Thoracic aorta (tissue), 2 donors: ENCODE measurements at regions not wholly inside any gene's neighbourhood (a gene's known extent, or its start where the extent isn't known, plus 50 kb on each side); places are given as distances from the start of the nearest gene placed in this dataset.

Experiments used
- ATAC-seq: fragments of 150-250 bp; one replicate; pipeline ENCODE4 v1.8.0; 2017; ENCODE audit warnings: low read depth; ENCODE audit not compliant: insufficient number of reproducible peaks, low FRiP score
- DNase-seq: peaks from one replicate; pipeline ENCODE4 v3.0.0-alpha.2; 2020; ENCODE audit warnings: low spot score
- H3K27ac ChIP-seq, 2 donors: fragments of 200-600 bp; sonication (generic); 1 replicate in 1 of 2; 2 replicates in 1 of 2; pipeline ENCODE4 v1.5.1; 2016; ENCODE audit warnings: mild to moderate bottlenecking in 2 of 2, moderate library complexity in 2 of 2
- H3K27me3 ChIP-seq: fragments of 200-600 bp; sonication (generic); replicated peaks from 2 replicates; pipeline ENCODE4 v1.6.0; 2016; ENCODE audit warnings: mild to moderate bottlenecking; ENCODE audit not compliant: insufficient read depth
- H3K36me3 ChIP-seq: fragments of 200-600 bp; sonication (generic); one replicate; pipeline ENCODE4 v1.5.1; 2016
- H3K4me1 ChIP-seq, 2 donors: fragments of 200-600 bp; sonication (generic); 1 replicate in 1 of 2; 2 replicates in 1 of 2; pipeline versions ENCODE4 v1.5.1 to v1.6.0; 2016; ENCODE audit warnings: low read depth in 2 of 2, mild to moderate bottlenecking in 1 of 2; ENCODE audit not compliant: control insufficient read depth in 1 of 2
- H3K4me3 ChIP-seq: fragments of 200-600 bp; sonication (generic); 2 replicates; pipeline ENCODE4 v1.5.1; 2016; ENCODE audit warnings: mild to moderate bottlenecking
- H3K9me3 ChIP-seq: fragments of 200-600 bp; sonication (generic); 2 replicates; pipeline ENCODE4 v1.5.1; 2016
- CTCF ChIP-seq: fragments of 200-600 bp; sonication (generic); IDR thresholded peaks from one replicate; pipeline ENCODE4 v1.5.1; 2019; ENCODE audit warnings: antibody characterized with exemption

GRCh38 chr14:51165415-51165814 lies 70.5 kb upstream of the TRIM9 start:
- no peak for ATAC-seq
- no peak for DNase-seq
- Histone ChIP-seq H3K4me1 (peaks cover 0 to 17% of the 10 kb centered on the region in 2 donors), H3K27me3 (no peaks in the 10 kb centered on the region), H3K9me3 (no peaks in the 10 kb centered on the region), H3K4me3 (no peak overlapping the region), H3K36me3 (no peaks in the 10 kb centered on the region), H3K27ac (no peak overlapping the region)
- TF ChIP-seq CTCF: no peak

GRCh38 chr14:51167587-51168214 lies 72.3 kb upstream of the TMX1 start:
- no peaks in the 10 kb centered on the region for H3K9me3 ChIP-seq
- DNase-seq (no peak), ATAC-seq (no peak)
- no peak for TF ChIP-seq CTCF
- H3K4me1 ChIP-seq: peaks cover 0 to 16% of the 10 kb centered on the region in 2 donors
- H3K4me3 ChIP-seq: no peak overlapping the region
- no peaks in the 10 kb centered on the region for H3K27me3 ChIP-seq
- H3K36me3 ChIP-seq: no peaks in the 10 kb centered on the region
- no peak overlapping the region for H3K27ac ChIP-seq

- Histone ChIP-seq H3K9me3 (no peaks in the 10 kb centered on the region), H3K4me1 (peaks cover 0 to 11% of the 10 kb centered on the region in 2 donors), H3K27me3 (no peaks in the 10 kb centered on the region), H3K36me3 (no peaks in the 10 kb centered on the region), H3K4me3 (no peak overlapping the region), H3K27ac (no peak overlapping the region)
- DNase-seq (no peak), ATAC-seq (no peak)
- no peak for TF ChIP-seq CTCF
Observed at GRCh38 chr14:51168215-51168613, 71.8 kb upstream of the TMX1 start.

DNA sequence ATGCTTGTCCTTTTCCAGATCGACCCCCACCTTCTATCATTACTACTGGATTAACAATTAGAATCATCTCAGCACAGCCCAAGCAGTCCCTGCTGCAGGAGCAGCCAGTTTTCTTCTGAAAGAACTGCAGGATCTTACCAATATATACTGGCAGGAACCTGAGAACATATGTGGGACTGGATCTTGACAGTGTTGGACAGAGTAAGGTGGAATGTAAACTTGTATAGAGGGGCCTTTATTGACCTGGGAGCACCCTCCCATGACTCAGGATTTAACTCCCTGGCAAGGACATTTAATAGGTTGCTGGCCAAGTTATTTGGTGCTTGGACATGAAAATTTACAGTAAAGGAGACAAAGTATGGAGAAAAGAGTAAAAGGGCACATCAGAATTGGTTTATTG lies 66.2 kb upstream of the TMX1 start:
- Histone ChIP-seq H3K9me3 (no peaks in the 10 kb centered on the region), H3K27me3 (no peaks in the 10 kb centered on the region), H3K27ac (no peak overlapping the region), H3K4me3 (no peak overlapping the region), H3K36me3 (no peaks in the 10 kb centered on the region), H3K4me1 (no peaks in the 10 kb centered on the region)
- ATAC-seq: no peak
- no peak for DNase-seq
- no peak for TF ChIP-seq CTCF

DNA sequence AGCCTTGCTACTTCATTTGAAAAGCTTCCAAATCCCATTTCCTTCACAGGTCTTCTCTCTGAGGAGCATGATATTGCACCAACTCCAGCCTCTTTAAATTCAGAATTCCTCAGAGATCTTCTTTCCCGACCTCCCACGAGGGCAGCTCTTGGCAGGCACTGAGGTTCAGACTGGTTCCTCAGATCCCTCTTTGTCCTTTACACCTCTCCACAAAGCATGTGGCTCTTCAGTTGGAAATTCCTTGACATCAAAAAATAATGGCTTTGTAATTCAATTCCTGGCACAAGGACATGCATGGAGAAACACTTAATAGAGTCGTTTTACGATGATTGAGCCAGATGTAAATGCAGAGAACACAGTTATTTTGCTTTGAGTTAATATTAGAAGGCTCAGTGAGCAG lies 63.2 kb upstream of the TMX1 start:
- H3K4me3 ChIP-seq: no peak overlapping the region
- no peak overlapping the region for H3K27ac ChIP-seq
- H3K27me3 ChIP-seq: no peaks in the 10 kb centered on the region
- no peaks in the 10 kb centered on the region for H3K36me3 ChIP-seq
- ATAC-seq (no peak), DNase-seq (no peak)
- no peak for TF ChIP-seq CTCF
- H3K9me3 ChIP-seq: no peaks in the 10 kb centered on the region
- H3K4me1 ChIP-seq: no peaks in the 10 kb centered on the region
